ENCODE measurements at regions not wholly inside any gene's neighbourhood (a gene's known extent, or its start where the extent isn't known, plus 50 kb on each side); places are given as distances from the start of the nearest gene placed in this dataset.

DNA sequence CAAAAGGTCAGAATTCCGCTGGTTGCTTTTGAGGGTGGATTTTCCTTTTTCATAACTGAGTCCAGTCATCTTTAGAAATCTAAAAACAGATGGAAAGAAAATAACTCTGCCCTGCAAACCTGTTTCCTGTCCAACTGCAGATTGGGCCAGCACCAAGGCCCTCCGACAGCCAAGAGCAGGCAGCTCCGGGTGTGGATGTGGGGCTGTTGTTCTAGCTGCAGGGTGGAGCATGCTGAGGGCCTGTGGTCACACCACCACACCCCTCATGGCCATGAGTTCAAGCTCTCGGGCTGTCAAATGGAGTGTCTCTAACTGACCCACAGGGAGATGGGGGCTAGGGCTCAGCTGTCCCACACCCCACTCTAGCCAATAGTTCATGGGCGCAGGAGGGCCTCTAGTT is 69.3 kb upstream of the BZW1 start:
- TF ChIP-seq CTCF (IDR thresholded peaks at IDR 0.05; ENCODE audit: low read depth, low read length) (no peak), MYC (IDR thresholded peaks at IDR 0.05; ENCODE audit: low read depth, low read length) (no peak), POLR2A (IDR thresholded peaks at IDR 0.05; ENCODE audit: extremely low read depth, insufficient read length) (no peak)

Data from NB4 (cell line).